GM18907 (cell line): ENCODE measurements at regions not wholly inside any gene's neighbourhood (a gene's known extent, or its start where the extent isn't known, plus 50 kb on each side); places are given as distances from the start of the nearest gene placed in this dataset.
A peak's percentile ranks its signal among the peaks of the same experiment; 100 is the strongest.

Source experiments
- ATAC-seq: cut with Tn5 transposase; IDR thresholded peaks from one replicate; pipeline ENCODE4 v1.9.1; 2021; ENCODE audit warnings: mild to moderate bottlenecking, moderate library complexity; ENCODE audit not compliant: unreplicated experiment

DNA sequence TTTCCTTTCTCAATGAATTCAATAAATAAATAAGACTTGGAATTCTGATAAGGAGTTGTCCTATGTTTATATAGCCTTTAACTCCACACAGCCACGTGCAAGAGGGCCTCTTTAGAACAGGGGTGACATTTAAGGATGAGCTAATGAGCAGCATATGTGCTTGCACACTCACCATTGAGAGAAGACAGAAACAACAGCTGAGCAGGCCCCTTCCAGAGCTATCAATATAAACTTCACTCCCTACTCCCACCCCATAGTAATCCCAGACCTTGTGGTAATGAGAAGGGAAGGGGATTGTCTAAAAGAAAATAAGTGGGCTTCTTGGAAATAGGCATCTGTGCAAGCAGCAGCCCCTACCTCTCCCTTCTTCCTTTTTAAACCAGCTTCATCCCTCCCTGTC, 176.0 kb downstream of the SEC16B start:
- ATAC-seq, result no peak

DNA sequence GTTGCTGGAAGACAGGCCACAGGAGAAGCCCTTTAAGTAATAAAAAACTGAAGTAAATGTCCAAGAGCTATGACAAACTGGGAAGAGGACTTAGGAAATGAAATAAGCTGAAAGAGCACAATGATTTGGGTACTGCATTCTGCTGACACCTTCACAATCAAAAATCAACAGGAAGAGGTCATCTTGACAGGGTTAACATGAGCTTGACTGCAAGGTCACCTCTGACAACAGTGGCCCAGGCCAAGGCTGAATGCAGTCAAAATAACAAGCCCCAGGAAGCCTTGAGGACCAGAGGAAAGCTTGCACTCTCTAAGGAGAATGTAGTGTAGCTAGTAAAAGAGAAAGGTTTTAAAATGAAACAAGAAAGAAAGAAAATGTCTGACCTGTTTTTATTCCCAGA, 179.3 kb downstream of the SEC16B start:
- no peak for ATAC-seq

DNA sequence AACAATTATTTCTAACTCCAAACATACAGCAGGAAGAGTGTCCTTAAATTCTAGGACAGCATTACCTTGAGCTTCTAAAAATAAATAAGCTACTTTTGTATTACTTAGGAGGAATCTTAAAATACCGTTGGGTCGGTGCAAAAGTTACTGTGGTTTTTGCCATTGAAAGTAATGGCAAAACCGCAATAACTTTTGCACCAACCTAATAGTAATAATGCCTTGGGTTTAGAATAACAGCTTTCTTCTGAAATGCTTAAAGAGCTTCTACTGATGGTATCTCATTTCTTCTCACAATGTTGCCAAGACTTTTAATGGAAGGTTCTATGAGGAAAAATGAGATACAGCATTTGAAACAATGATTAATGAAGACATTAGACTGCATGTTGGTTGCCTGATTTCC, 179.9 kb downstream of the SEC16B start:
- ATAC-seq, result no peak

- ATAC-seq, result no peak
These were observed 183.6 kb downstream of the SEC16B start for GRCh38 chr1:177786176-177786745.

- no peak for ATAC-seq
These were observed 184.9 kb downstream of the SEC16B start for GRCh38 chr1:177784936-177785335.

GRCh38 chr1:177784409-177784808, 185.4 kb downstream of the SEC16B start:
- no peak for ATAC-seq

GRCh38 chr1:177783051-177783450, 186.8 kb downstream of the SEC16B start:
- no peak for ATAC-seq

- peak; percentile 52 for ATAC-seq
These were observed 189.7 kb downstream of the SEC16B start for GRCh38 chr1:177780096-177780700.

GRCh38 chr1:177779166-177779965, 190.5 kb downstream of the SEC16B start:
- no peak for ATAC-seq

GRCh38 chr1:177775924-177776323, 193.9 kb downstream of the SEC16B start:
- ATAC-seq, result no peak

DNA sequence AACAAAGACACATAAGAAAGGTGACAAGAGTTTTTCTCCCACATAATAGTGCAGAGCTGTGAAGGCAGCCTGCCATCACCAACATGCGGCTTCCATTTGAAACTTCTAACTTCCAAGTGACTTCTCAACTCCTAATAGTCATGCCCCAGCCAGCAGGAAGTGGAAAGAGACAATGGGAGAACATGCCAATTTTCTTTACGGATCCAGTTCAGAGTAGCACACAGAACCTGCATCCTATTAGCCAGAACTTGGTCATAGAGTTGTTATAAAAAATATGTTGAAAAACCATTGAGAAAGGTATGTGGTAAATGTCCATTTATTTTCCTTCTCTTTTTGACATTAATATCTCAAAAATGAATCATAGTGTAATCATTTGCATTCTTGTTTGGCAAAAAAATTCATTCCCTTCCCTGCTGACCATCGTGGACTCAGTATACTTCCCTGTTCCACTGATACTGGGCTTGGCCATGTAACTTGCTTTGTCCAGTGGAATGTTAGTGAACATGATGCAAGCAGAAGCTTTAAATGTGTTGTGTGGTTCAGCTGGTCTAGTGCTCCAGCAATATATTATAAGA, 197.4 kb downstream of the SEC16B start:
- ATAC-seq, result no peak

DNA sequence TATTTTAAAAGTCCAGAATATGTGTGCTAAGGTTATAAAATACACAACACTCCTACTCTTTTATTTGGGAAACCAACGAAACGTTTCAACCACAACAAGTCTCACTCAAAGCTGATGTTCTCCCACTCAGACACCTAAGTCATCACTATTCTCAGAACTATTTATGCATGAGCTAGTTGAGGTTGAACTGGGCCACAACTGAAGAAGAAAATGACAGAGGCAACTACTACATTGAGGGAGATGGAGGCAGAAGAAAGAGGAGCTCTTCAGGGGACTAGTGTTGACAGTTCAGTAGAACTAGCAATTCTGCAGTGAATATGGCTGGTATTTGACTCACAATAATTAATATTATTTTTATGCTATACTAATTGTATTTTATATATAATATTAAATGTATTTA, 198.2 kb downstream of the SEC16B start:
- no peak for ATAC-seq

DNA sequence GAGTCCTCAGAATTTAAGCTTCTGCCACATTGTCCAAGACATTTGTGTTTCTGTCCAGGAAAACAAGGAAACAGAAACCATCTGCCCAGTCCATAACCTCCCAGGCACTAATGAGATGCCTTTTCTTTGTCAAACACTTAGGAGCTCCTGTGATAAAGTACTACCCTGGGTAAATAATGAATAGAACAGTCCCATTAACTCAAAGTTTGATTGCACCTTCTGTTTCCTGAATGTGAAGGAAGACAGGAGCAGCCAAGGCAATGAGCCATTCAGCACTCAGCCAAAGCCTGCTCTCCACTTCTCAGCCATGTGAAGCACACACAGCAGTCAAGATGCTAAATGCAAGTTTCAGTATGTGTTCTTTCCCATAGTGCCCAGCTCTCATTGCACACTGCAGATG, 199.8 kb downstream of the SEC16B start:
- no peak for ATAC-seq

DNA sequence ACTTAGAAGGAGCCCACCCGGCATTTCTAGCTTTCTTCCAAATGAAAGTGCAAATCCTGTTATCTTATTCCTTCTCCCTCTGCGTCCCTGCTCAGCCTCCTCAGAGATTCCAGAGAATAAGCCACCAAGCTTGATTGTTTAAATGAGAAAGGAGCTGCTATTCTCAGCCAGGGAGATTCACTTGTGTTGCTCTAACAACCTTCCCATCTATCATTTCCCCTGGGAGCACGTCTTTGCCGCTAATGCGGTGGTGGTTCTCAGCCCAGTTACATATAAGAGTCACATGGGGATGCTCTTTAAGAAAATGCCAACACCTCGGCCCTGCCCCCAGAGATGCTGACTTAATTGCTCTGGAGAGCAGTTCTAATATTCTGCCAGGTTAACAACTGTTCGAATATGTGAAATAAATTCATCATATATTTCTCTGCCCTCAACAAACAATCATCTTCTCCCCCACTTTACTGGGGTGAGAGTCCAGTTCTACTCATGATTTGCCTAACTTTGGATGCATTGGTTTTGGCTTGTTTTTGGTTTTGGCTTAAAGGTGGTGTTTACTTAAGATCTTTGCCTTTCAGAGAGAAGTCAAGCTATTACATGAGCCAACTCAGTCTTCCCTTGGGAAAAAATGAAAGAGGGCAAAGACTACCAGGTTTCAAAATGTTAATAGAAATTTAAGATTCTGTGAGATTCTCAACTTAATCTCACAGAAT, 213.9 kb downstream of the SEC16B start:
- ATAC-seq, result no peak

DNA sequence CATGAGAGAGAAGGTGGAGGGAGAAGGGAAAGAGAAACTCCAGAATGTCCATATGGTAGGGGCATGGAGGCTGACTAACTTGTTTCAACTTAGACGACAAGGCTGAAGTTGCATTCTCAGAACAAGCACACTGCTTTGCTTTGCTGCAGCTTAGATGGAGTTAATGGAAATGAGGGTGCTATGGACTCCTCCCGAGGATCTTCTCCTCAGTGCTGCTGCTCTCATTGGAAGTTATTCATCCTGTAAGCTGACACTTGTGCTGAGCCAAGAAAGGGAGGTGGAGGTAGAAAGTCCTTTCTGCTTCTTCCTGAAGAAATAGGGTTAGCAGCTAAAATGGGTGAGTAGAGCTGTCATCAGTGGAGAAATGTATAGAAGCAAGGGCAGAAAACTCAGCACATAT, 215.3 kb downstream of the SEC16B start:
- no peak for ATAC-seq

DNA sequence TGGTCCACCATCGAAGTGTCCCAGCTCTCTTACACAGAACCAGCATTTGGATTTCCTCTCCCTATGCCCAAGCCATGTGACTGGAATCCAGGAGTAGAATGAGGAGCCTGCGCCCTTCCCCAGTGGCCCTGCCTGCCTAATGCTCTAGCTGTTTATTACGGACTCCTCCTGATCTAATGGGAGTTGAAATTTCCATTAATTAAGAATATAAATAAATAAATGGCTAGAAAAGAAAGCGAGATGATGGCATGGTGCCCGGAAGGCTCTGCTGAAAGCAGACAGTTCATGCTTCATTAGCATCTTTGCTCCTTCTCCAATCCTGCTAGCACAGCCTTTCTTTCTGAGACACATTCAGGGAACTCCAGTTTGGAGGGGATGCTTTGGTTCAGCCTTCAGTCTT, 216.2 kb downstream of the SEC16B start:
- no peak for ATAC-seq

DNA sequence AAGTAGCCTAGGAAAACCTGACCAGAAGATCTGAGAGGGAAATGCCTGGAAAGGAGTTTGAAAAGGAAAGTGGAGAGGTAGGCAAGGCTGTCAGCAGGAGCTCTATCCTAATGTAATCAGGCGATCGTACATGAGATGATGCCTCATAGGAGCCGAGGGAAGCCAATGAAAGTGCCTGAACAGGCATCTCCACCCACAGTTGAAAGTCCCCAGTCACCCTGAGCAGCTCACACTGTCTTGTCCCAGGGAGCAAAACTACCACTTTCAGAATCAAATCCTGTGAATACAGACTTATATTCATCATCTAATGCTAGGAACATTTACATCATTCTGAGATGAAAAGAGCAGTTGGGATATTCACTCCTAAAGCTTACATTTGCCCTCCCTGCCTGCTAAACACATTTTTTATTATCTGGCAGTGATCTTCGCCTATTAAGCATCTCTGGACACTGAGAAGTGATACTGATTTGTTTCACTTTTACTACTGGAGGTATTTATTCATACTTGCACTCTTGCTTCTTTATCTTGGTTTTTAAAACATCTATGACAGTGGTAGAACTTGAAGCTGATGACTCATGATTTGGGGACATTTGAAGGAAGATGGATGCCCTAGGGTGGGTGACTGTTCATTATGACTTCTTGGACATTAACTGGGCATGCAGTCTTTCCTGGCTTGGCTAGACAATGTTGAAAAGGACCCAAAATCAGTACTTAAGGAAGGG, 221.6 kb downstream of the SEC16B start:
- ATAC-seq, result no peak

GRCh38 chr1:177746155-177746554, 223.7 kb downstream of the SEC16B start:
- ATAC-seq, result no peak

GRCh38 chr1:177744906-177745305, 225.0 kb downstream of the SEC16B start:
- no peak for ATAC-seq

DNA sequence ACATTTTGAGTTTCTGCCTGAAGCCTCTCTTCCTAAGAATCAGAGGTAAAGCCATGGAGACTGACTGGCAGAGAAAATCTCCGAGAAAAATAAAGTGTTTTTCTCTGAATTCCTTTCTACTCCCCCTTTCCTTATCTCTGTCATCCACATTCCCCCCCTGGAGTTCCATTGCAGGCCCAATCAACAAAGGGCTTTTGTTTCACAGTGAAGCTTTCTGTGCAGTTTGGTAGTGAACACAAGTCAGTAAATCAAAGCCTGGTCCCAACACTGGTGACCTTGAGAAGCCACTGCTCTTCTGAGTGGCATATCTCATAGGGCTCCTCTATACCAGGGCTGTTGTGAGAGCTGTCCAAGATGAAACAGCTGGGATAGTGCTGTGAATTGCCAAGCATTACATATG, 228.4 kb downstream of the SEC16B start:
- ATAC-seq, result no peak

GRCh38 chr1:177739780-177740179, 230.1 kb downstream of the SEC16B start:
- no peak for ATAC-seq
